Mucosa of descending colon (tissue), 3 donors: ENCODE measurements at regions not wholly inside any gene's neighbourhood (a gene's known extent, or its start where the extent isn't known, plus 50 kb on each side); places are given as distances from the start of the nearest gene placed in this dataset.

Experiments used
- ATAC-seq: fragments of 200-7000 bp; cut with Tn5 transposase; one replicate; pipeline ENCODE4 v1.9.1; 2020; ENCODE audit warnings: mild to moderate bottlenecking, moderate library complexity
- DNase-seq, 3 donors: peaks; one replicate each; pipeline ENCODE4 v3.0.0-alpha.2; 2020
- H3K36me3 ChIP-seq: fragments of 200-600 bp; one replicate; pipeline ENCODE4 v1.8.0; 2021; ENCODE audit warnings: low read depth, mild to moderate bottlenecking
- H3K4me1 ChIP-seq: fragments of 200-600 bp; one replicate; pipeline ENCODE4 v1.8.0; 2021; ENCODE audit warnings: low read depth, mild to moderate bottlenecking
- H3K4me3 ChIP-seq: fragments of 200-600 bp; one replicate; pipeline ENCODE4 v1.8.0; 2021; ENCODE audit warnings: mild to moderate bottlenecking
- H3K9me3 ChIP-seq: fragments of 200-600 bp; one replicate; pipeline ENCODE4 v1.8.0; 2021; ENCODE audit warnings: mild to moderate bottlenecking
- CTCF ChIP-seq: fragments of 200-600 bp; IDR thresholded peaks from one replicate; pipeline ENCODE4 v1.8.0; 2022; ENCODE audit warnings: antibody characterized with exemption, mild to moderate bottlenecking
- intact Hi-C, 2 donors: fragments of 100-400 bp; cut with DNase I in 1 of 2; cut with micrococcal nuclease in 1 of 2; formaldehyde crosslinking; loops; one replicate each; pipeline versions ENCODE4 v1.11.0 to v1.11.1; 2022; cut with DNase I, micrococcal nuclease
- donor health status: DM: no; HTN: no; CAD: no; lungs with moderate emphysema.
- donor health status: DM: no; HTN: no; CAD: no.
- donor health status: DM: no; HTN: yes; CAD: no.

GRCh38 chr5:12743582-12743981, 839.3 kb upstream of the CTNND2 start:
- no peaks in the 10 kb centered on the region for H3K4me1 ChIP-seq
- H3K36me3 ChIP-seq = no peaks in the 10 kb centered on the region
- ATAC-seq = no peak
- intact Hi-C loops = no loop called here
- no peak overlapping the region for H3K4me3 ChIP-seq
- no peak for DNase-seq
- TF ChIP-seq CTCF = no peak
- H3K9me3 ChIP-seq = peaks cover 42% of the 10 kb centered on the region

DNA sequence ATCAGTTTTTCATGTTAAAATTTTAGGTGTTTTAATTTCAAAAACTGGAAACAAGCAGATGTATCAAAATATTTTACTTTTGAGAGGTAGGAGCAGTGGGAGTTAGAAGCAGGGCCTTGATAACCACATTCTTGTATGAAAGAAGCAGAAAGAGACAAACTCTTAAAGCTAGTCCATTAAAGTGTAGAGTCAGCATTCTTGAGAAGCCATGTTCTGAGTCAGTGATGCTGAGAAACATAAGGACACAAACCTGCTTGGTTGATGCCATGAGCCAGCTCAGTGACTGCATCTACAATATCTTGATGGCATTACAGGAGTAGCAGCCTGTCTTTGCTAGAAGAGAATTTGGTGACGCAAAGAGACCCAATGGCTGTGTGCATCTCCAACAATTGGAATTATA, 826.1 kb upstream of the CTNND2 start:
- Histone ChIP-seq H3K4me1 (no peaks in the 10 kb centered on the region), H3K9me3 (peaks cover 44% of the 10 kb centered on the region), H3K4me3 (no peak overlapping the region), H3K36me3 (no peaks in the 10 kb centered on the region)
- DNase-seq (no peak), ATAC-seq (no peak)
- TF ChIP-seq CTCF = no peak
- intact Hi-C loops = no loop called here

- Histone ChIP-seq H3K36me3 (no peaks in the 10 kb centered on the region), H3K4me1 (no peaks in the 10 kb centered on the region), H3K9me3 (peaks cover 34% of the 10 kb centered on the region), H3K4me3 (no peak overlapping the region)
- TF ChIP-seq CTCF = no peak
- no peak for ATAC-seq
- DNase-seq = no peak
- intact Hi-C loops = no loop called here
Measured at GRCh38 chr5:12716664-12717063, 812.4 kb upstream of the CTNND2 start.

DNA sequence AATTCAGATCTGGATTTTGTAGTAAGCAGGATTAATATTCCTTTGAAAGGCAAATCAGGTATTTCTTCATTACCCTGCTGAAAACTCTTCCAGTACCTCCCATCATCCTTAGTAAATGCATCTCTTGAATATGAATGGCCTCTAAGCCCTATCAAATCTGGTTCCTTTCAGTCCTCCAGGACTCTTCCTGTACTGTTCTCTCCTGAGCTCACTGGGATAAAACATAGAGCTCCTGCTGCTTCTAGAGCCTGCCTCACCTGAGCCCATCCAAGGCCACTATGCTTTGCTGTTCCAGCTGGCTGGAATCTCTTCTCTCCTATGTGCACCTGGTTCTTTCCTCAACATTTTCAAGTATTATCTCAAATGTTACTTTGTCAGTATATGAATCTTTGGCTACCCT, 803.3 kb upstream of the CTNND2 start:
- intact Hi-C loops = no loop called here

DNA sequence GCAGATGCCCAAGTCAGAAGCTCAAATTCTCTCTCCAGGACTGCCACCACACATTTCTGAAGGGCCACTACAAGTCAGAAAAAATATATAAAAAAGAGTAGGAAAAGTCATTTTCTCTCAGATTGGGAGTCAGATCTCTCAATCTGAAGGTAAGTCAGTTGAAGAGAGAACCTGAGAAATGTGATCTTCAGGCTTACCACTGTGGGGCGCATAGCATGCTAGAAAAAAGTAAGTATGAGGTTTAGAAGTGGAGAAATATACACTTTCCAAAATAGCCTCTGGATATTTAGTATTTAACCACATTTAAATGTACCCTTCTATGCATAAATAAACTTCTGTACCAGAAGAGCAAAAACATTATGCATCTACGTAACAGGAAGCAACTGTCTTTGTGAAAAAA, 800.7 kb upstream of the CTNND2 start:
- no peak for TF ChIP-seq CTCF
- DNase-seq = no peak
- intact Hi-C loops = no loop called here
- peaks cover 25% of the 10 kb centered on the region for H3K9me3 ChIP-seq
- no peak for ATAC-seq
- no peaks in the 10 kb centered on the region for H3K36me3 ChIP-seq
- H3K4me1 ChIP-seq = no peaks in the 10 kb centered on the region
- H3K4me3 ChIP-seq = no peak overlapping the region

More for the DNA sequence above, 803.3 kb upstream of the CTNND2 start:
- no peak for DNase-seq
- ATAC-seq = no peak
- Histone ChIP-seq H3K9me3 (peaks cover 25% of the 10 kb centered on the region), H3K36me3 (no peaks in the 10 kb centered on the region), H3K4me3 (no peak overlapping the region), H3K4me1 (no peaks in the 10 kb centered on the region)
- TF ChIP-seq CTCF = no peak

- no peaks in the 10 kb centered on the region for H3K36me3 ChIP-seq
- no peak for ATAC-seq
- no peak for TF ChIP-seq CTCF
- no peak overlapping the region for H3K4me3 ChIP-seq
- intact Hi-C loops = no loop called here
- H3K4me1 ChIP-seq = no peaks in the 10 kb centered on the region
- no peak for DNase-seq
- H3K9me3 ChIP-seq = peaks cover 24% of the 10 kb centered on the region
Measured at GRCh38 chr5:12703254-12703653, 799.0 kb upstream of the CTNND2 start.
